Uterus (tissue), 3 donors: ENCODE measurements at regions not wholly inside any gene's neighbourhood (a gene's known extent, or its start where the extent isn't known, plus 50 kb on each side); places are given as distances from the start of the nearest gene placed in this dataset.

Experiments
- DNase-seq, 2 donors: peaks; one replicate each; pipeline ENCODE4 v3.0.0-alpha.2; 2019 to 2020
- H3K27ac ChIP-seq, 2 donors: fragments of 200-600 bp; sonication (generic); 1 replicate in 1 of 2; 2 replicates in 1 of 2; pipeline ENCODE4 v1.5.1; 2016 to 2018
- H3K27me3 ChIP-seq, 2 donors: fragments of 200-600 bp; sonication (generic); one replicate each; pipeline ENCODE4 v1.5.1; 2018 to 2019; ENCODE audit warnings: control low read depth in 1 of 2
- H3K36me3 ChIP-seq, 2 donors: fragments of 200-600 bp; sonication (generic); one replicate each; pipeline ENCODE4 v1.5.1; 2019; ENCODE audit warnings: control low read depth in 1 of 2
- H3K4me1 ChIP-seq, 2 donors: fragments of 200-600 bp; sonication (generic); one replicate each; pipeline ENCODE4 v1.5.1; 2018 to 2019; ENCODE audit warnings: control low read depth in 1 of 2
- H3K4me3 ChIP-seq, 2 donors: fragments of 200-600 bp; sonication (generic); 1 replicate in 1 of 2; 2 replicates in 1 of 2; pipeline ENCODE4 v1.5.1; 2018 to 2019; ENCODE audit warnings: mild to moderate bottlenecking in 1 of 2
- H3K9me3 ChIP-seq, 2 donors: fragments of 200-600 bp; sonication (generic); one replicate each; pipeline ENCODE4 v1.5.1; 2019; ENCODE audit warnings: control low read depth in 1 of 2
- CTCF ChIP-seq, 4 experiments: fragments of 200-600 bp in 2 of 4; fragments of 450-650 bp in 2 of 4; sonication (generic) in 2 of 4; IDR thresholded peaks; one replicate each; pipeline ENCODE4 v1.5.1; 2016 to 2019; ENCODE audit warnings: antibody characterized with exemption in 4 of 4, mild to moderate bottlenecking in 2 of 4, moderate library complexity in 1 of 4
- POLR2A ChIP-seq, 2 donors: fragments of 450-650 bp; IDR thresholded peaks; one replicate each; pipeline ENCODE4 v1.6.1; 2016; ENCODE audit warnings: antibody characterized with exemption in 2 of 2, mild to moderate bottlenecking in 1 of 2, moderate library complexity in 1 of 2
- intact Hi-C: fragments of 100-400 bp; cut with DNase I; formaldehyde crosslinking; loops from one replicate; pipeline ENCODE4 v1.15.1; 2023; ENCODE audit warnings: low total_unique reads
- donor health status: DM: yes; HTN: yes; CAD: no.

GRCh38 chr3:178022599-178022998, 513.6 kb upstream of the KCNMB2 start:
- Histone ChIP-seq H3K27me3 (no peaks in the 10 kb centered on the region), H3K4me3 (no peak overlapping the region), H3K9me3 (no peaks in the 10 kb centered on the region), H3K27ac (no peak overlapping the region), H3K36me3 (no peaks in the 10 kb centered on the region), H3K4me1 (no peaks in the 10 kb centered on the region)
- DNase-seq, result no peak
- intact Hi-C loops, result no loop called here
- TF ChIP-seq POLR2A (IDR thresholded peaks at IDR 0.05), result no peak
- TF ChIP-seq CTCF (IDR thresholded peaks at IDR 0.05), result no peak

- Histone ChIP-seq H3K9me3 (no peaks in the 10 kb centered on the region), H3K4me1 (no peaks in the 10 kb centered on the region), H3K4me3 (no peak overlapping the region), H3K36me3 (no peaks in the 10 kb centered on the region), H3K27me3 (no peaks in the 10 kb centered on the region), H3K27ac (no peak overlapping the region)
- TF ChIP-seq CTCF (IDR thresholded peaks at IDR 0.05), result no peak
- TF ChIP-seq POLR2A (IDR thresholded peaks at IDR 0.05), result no peak
- intact Hi-C loops, result no loop called here
- no peak for DNase-seq
These were observed 507.3 kb upstream of the KCNMB2 start for GRCh38 chr3:178028933-178029332.

- H3K36me3 ChIP-seq, result no peaks in the 10 kb centered on the region
- no peak overlapping the region for H3K4me3 ChIP-seq
- intact Hi-C loops, result no loop called here
- H3K27ac ChIP-seq, result no peak overlapping the region
- H3K4me1 ChIP-seq, result no peaks in the 10 kb centered on the region
- H3K9me3 ChIP-seq, result no peaks in the 10 kb centered on the region
- TF ChIP-seq CTCF (IDR thresholded peaks at IDR 0.05) (no peak), POLR2A (IDR thresholded peaks at IDR 0.05) (no peak)
- DNase-seq, result no peak
- H3K27me3 ChIP-seq, result no peaks in the 10 kb centered on the region
These were observed 499.6 kb upstream of the KCNMB2 start for GRCh38 chr3:178036451-178037144.

- intact Hi-C loops, result no loop called here
- TF ChIP-seq CTCF (IDR thresholded peaks at IDR 0.05) (no peak), POLR2A (IDR thresholded peaks at IDR 0.05) (no peak)
- H3K9me3 ChIP-seq, result no peaks in the 10 kb centered on the region
- no peak overlapping the region for H3K4me3 ChIP-seq
- H3K36me3 ChIP-seq, result no peaks in the 10 kb centered on the region
- no peak overlapping the region for H3K27ac ChIP-seq
- H3K4me1 ChIP-seq, result no peaks in the 10 kb centered on the region
- H3K27me3 ChIP-seq, result no peaks in the 10 kb centered on the region
- no peak for DNase-seq
These were observed 494.3 kb upstream of the KCNMB2 start for GRCh38 chr3:178041931-178042330.

GRCh38 chr3:178042376-178042775, 493.9 kb upstream of the KCNMB2 start:
- no peak for TF ChIP-seq POLR2A (IDR thresholded peaks at IDR 0.05)
- no peak for TF ChIP-seq CTCF (IDR thresholded peaks at IDR 0.05)
- Histone ChIP-seq H3K9me3 (no peaks in the 10 kb centered on the region), H3K36me3 (no peaks in the 10 kb centered on the region), H3K27ac (no peak overlapping the region), H3K4me3 (no peak overlapping the region), H3K4me1 (no peaks in the 10 kb centered on the region), H3K27me3 (no peaks in the 10 kb centered on the region)
- no peak for DNase-seq
- intact Hi-C loops, result no loop called here
